ENCODE measurements at regions not wholly inside any gene's neighbourhood (a gene's known extent, or its start where the extent isn't known, plus 50 kb on each side); places are given as distances from the start of the nearest gene placed in this dataset.

DNA sequence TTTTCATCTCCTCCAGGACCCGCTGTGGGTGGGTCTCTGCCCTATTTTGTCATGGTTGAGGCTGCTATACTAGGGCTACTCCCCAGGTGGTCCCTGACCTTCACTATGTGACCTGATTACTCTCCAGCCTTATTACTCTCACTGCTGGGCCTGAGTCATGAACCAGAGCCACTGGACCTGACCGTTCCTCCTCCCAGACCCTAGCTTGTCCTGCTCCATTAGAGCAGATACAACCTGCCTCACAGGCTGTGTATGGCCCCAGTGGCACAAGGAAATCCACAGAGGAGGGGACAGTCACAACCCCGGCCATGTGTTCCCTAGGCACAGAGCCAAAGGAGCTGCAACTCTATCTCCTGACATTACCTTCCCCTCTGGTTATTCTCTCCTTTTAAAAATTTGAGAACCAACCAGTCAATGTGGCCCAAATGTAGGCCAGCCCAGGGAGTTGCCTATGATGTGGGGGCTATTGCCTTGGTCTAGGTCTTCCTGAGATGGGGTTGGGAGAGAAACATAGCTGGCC lies 96.0 kb upstream of the FSTL4 start:
- DNase-seq (ENCODE audit: low read depth): no peak

DNA sequence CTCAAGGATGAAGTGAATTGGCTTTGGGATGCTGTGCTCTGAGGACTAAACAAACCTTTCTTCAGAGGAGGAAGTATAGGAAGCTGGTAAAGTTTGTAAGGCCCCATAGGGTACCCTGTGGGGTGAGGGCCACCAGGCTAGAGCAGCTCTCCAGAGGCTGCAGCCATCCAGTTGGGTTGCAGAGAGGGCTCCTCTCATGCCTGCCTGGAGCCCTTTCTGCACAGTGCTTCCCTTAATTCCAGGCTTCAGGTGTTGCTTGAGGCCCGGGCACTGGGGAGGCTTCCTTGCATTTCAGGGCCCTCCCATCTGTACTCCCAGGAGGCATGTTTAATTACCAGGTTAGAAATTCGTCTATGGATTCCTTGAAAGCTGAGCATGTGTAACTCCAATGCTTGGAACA lies 95.3 kb upstream of the FSTL4 start:
- DNase-seq (ENCODE audit: low read depth): no peak

DNA sequence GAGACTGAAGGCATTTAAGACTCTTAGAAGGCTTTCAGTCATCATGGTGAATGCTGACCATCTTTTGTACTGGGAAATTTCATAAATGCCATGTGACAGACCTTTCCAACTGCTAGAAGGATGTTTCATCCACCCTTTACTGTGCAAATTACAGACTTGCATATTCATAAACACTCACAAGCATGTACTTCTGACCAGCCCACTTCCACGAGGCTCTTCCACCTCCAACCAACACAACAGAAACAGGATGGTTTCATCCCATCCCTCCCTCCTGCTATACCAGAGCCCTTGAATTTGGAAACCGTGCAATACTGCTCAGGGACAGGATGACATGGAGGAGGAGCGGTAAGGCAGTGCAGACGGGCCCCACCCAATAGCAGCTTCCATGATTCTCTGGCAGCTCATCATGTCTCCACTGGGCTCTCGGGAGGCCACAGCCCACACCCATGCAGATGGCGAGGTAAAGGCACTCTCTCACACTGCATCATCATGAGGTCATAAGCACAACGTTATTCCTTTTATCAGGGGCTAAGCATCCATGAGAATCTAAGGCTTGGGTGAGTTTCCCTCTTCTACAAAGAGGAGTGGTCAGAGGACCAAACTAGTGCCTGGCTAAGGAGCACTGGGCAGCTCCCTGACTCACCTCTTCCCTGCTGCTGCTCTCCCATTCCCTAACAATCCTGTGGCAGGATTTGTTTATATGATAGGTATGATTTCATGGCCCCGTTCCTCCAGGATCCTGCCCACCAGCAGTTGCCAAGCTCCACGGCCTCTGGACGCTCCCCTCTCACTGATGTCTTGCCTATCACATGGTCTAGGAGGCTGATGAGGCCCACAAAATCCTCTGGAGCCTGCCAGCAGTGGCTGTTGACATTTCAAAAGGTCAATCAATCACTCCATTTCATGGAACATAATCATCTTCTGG lies 94.4 kb upstream of the FSTL4 start:
- DNase-seq (ENCODE audit: low read depth): no peak

DNA sequence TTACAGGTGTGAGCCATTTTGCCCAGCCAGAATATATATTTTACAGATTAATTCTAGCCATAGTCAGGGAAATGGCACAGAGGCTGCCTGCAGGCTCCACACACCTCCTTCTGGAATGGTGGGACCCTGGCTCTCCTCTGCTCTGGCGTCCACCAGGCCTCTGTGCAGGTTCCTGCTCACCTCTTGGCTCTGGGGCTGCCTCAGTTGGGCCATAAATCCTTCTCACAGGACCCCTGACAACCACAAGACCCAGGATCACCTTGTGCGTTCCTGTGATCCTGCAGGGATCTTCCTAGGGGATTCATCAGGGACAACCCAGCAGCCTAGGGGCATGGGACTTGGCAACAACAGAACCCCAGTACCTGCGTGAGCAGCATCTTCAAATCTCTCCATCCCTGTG lies 93.0 kb upstream of the FSTL4 start:
- no peak for DNase-seq (ENCODE audit: low read depth)

DNA sequence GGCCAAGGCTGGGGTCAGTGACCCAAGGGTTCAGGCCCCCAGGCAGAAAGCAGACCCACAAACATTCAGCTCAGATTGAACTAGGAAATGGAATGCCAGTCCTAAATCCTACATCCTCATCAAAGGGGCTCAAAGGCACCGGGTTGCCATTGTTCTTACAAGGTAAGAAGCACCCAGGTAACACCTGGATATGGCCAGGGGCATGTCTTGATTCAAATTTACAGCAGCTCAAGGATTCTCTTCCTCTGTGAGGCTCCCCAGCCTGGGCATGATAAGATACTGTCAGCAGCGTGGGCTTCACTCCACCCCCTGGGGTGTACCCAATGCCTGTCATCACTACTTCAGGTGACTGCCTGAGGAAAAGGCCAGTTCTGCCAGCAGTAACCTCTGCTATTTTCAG lies 92.1 kb upstream of the FSTL4 start:
- no peak for DNase-seq (ENCODE audit: low read depth)

DNA sequence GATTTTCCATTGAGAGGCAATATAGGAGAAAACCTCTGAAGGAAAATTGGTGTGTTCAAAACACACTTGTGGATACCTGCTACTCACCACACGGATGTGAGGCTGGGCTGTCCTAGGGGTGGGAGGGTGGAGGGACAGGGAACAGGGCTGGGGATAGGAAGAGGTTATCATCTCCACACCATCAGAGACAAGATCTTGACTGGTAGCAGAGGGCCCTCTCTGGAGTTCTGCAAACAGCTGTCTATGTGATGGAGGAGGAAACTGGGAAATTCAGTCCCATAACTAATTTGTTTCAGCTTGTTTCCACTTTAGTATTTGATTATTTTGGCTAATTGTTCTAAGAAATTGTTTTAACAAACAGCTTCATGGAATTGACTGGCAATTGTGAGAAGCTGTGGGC lies 91.6 kb upstream of the FSTL4 start:
- DNase-seq (ENCODE audit: low read depth): no peak

DNA sequence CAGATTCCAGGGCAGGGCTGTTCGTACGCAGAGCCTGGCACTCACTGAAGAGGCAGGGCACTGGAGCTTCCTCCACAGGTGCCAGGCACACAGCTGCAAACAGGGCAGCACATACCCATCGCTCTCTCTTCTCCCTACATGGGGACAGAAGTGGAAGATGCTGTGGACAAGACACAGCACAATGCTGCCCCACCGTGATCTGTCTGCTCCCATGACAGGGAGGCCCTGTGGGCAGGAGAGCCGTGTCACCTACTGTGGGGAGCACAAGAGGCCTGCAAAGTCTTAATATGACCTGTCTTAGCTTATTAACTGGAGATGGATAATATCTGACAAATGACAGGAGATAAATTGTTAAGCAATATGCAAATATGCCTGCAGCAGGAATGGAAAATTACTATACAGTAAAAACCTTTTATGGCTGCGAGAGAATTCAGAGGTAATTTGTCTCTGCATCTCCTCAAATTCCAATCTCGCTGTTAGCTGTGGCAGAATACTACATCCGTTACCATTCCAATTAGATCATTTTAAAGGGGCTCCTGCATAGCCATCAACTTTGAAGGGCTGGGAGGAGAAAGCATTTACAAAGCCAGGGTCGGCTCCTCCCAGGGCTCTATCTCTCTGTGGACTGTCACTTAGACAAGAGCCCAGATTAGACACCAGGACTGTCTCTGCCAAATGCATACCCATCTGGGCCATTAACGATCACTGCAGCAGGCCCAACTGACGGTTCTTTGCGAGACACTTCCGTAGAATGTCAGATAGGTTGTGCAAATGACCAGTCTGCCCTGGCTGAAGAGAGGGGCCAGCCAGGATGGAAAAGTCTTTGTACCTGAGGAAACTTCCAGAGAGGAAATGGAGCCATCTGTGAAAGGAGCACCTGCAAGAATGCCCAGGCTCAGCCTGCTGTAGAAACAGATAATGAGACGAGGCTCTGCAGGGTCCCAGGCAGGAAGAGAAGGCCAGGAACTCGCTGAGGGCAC lies 90.7 kb upstream of the FSTL4 start:
- DNase-seq (ENCODE audit: low read depth): no peak

DNA sequence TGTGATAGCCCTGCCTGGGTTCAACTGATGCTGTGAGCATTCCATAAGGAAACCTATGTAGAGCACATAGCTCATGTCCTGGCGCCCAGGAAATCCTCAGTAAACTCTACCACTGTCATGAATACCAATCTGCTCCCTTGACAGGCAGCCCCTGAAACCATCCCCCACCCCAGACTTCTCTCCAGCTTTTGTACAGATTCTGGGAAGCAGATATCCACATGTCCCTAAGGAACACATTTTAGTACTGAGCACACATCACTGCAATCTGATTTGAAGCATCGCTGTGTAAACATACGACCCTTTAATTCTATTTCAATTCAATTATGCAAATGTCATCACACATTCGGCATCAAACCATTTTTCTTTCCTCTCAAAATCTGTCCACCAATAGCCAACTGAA lies 89.5 kb upstream of the FSTL4 start:
- no peak for DNase-seq (ENCODE audit: low read depth)

DNA sequence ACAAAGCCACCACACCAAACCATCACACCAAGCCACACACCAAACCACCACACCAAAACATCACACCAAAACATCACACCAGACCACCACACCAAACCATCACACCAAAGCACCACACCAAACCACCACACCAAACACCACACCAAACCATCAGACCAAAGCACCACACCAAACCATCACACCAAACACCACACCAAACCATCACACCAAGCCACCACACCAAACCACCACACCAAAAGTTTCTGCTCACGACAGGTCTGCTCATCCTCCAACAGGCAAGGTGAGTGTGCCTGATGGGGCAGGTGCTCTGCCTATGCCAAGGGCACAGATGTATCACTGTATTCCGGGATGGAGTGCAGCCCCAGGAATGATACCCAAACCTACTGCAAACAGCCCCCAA lies 87.9 kb upstream of the FSTL4 start:
- DNase-seq (ENCODE audit: low read depth): no peak

DNA sequence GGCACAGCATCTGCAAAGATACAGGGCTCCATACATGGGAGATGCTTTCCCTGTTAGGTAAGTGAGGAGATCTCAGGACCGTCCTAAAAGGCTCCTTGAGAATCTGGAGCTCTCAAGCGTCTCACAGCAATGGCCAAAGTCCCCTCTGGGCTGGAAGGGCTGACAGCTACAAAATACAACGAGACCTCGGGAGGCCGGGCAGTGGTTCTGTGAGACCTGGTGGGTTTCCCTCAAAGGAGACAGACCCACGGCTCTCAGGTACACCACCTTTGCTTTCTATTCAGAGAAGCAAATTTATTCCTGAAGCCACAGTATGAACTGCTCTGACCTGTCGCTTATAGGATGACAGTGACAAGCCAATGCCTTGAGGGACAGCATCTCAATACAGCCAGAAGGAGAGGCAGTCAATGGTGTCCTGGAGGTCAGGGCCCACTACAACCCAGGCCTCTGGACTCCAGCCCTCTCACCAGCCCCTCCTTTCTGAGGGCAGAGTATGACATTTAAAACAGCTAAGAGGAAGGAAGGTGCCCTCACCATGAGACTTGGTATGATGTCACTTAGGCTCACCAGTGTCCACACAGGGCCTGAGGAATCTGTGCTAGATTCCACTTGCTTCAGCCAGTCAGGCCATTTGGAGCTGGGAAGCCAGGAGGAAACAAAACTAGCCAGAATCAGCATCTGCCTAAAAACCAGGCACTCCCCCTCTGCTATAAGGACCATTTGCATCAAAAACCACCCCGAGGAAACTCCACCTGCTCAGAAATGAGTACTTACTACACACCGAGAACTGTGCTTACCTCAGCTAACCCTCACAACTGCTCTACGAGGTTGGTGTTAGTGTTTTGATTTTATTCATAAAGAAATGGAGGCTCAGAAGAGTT lies 86.5 kb upstream of the FSTL4 start:
- DNase-seq (ENCODE audit: low read depth): no peak

DNA sequence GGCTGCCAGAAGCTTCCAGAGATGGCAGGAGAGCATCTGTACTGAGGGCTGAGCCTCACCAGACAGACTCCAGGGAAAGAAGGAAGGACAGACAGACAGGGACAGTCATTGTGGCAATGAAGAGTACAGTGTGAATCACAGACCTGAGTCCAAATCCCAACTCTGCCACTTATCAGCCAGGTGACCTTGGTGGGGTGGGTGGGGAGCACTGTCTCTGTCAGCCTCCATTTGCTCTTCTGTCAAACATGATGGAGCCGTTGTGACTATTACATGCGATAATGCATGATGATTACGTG lies 85.9 kb upstream of the FSTL4 start:
- no peak for DNase-seq (ENCODE audit: low read depth)

DNA sequence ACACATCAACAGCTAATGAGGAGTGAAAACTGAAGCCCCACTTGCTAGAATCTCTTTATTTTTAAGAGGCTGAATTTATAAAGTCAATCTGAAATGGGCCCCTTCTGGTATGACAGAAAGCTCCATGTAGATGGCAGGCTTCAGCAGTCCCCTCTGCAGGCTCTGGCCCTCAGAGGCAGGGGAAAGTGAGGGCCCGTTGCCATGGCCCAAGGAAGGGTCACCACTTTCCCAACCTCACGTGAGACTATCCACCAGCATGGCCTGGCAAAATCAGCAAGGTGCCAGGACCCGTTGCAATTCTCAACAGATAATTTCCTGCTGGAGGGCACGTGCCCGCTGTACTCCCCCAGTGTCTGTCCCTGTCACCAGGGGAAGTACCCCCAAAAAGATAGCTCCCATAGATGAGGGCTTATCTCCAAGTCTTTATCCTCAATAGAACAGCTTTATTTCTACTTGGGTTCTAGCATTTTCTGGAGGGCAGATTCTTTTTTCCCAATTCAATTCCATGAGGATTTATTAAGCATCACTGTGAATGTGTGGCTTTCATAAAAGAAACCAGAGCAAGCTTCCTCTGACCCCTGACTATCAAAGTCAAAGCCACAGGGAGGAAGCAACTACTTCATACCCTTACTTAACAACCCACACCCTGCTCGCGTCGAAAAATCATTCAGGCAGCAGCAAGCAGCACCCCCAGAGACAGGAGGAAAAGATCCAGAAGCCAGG lies 85.4 kb upstream of the FSTL4 start:
- no peak for DNase-seq (ENCODE audit: low read depth)

DNA sequence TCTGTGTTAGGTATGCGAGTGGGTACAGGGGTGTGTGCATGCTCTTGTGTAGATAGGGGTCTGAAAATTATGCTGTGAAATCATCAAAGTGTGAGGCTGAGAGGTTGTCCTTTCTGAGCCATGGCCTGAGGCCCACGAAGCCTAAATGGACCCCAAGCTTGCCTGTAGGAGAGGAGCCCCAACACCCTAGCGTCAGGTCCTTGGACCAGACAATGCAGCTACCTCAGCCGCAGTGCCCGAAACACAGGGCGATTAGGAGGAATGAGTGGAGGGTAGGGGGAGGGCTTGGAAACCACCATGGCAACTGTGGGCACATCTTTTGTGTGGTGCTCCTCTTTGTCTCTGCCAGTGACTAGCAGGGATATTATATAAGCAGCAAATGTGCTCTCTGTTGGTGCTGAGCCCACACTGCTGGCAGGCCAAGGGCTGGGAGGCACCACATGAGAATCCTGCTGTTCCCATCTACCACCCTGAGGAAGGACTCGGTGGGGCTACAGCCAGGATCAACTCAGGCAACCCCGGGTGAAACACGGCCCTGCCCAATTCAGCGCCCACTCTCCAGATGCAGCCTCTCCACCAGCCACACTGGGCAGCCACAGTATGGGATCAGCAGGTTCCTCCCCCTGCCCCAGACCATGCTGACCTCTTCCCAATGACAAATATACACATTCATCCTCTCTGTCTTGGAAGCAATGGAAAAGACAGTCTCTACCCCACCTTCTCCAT lies 84.6 kb upstream of the FSTL4 start:
- DNase-seq (ENCODE audit: low read depth): no peak

DNA sequence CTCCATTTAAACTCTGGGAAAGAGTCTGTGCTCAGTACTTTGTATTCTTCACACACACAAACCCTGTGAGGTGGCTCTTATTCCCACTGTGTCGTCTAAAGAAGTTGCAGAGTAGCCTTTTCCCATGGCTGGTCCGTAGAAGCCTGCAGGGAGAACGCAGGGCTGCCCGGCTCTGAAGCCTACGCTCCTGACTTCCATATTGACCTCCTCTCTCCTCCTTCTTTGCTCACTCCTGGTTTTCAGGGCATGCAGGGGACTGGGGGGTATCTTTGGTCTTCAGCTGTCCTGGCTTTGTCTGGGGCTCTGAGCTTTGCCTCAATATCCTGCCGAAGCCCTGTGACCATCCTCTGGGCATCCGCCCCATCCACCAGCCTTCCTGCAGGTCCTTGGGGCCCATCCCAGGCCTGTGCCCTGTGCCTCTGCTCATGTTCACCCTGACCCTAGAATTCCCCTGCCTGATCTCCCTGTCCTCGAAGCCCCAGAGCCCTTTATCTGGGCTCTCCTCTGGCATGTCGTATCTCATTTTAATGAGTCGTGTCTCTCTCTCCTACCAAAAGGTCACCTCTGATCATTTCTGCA lies 83.8 kb upstream of the FSTL4 start:
- no peak for DNase-seq (ENCODE audit: low read depth)

DNA sequence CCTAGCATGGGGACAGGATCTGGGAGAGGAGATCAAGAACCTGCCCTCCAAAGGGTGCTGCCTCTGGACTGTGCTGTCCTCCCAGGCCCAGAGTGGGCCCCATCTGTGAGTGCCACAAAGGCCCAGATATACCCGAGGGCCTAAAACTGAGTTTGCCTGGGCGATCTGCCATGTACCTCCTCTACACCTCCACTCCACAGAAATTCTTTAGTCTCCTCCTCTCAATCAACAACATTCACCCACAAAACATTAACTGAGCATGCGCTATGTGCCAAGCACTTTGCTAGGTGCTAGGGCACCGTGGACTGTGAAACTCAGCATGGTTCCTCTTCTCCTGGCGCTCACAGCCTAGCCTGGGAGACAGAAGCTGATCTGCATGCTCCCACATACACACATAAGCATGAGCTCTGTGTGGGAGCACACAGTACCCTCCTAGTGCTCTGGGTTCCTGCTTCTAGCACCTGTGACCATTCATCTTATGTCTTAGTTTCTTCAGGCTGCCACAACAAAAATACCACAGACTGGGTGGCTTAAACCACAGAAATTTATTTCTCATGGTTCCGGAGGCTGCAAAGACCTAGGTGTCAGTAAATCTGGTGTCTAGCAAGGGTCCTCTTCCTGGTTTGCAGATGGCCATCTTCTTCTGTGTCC lies 82.0 kb upstream of the FSTL4 start:
- DNase-seq (ENCODE audit: low read depth): no peak

DNA sequence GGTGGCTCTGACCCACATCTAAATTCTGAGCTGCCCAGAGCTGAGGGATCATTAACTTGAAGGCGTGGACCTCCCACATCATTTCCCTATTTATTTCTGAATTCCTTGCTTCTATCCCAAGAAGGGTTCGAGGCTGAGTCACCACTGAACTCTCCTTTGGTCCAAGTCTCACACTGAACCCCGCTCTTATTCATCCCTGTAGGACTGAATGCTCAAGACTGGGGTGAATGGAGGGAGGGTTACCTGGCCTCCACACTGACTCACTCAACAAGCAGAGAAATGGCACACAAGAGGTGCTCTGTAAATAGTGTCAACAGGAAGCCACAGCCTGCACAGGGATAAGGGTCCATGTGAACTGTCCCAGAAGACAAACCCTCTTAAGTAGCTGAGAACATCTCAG lies 79.1 kb upstream of the FSTL4 start:
- DNase-seq (ENCODE audit: low read depth): no peak

DNA sequence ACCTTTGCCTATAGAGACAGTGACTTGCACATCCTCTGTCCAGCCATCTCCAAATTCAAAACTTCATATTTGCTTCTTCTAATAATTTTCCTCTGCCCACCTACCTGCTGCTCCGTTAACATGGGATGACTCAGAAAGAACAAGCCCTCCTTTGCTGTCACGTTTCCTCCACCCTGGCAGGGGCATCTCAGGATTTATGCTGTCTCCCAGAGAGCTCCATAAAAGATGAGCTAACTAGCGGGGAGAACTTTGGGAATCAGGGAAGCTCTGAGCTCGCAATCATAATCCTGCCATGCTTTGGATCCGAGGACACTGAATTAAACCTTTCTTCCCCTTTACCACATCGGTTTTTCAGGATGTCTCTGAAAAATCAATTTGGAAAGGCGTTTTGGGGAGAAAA lies 78.4 kb upstream of the FSTL4 start:
- DNase-seq (ENCODE audit: low read depth): no peak

DNA sequence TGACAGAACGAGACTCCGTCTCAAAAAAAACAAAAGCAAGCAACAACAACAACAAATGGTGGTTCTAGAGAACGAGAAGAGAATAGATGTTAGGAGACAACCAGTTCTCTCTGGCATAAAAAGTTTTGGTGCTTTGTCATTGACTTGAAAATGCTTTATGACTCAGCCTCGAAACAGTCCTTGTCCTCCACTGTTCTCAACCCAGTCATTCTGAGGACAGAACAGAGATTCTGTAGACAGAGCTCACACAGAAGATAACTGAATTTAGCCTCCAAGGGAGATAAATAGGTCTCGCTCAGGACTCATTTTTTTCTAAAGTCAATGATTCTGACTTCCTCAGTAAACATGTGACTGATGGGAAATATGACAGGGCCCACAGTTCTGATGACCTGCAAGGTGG lies 76.0 kb upstream of the FSTL4 start:
- no peak for DNase-seq (ENCODE audit: low read depth)

DNA sequence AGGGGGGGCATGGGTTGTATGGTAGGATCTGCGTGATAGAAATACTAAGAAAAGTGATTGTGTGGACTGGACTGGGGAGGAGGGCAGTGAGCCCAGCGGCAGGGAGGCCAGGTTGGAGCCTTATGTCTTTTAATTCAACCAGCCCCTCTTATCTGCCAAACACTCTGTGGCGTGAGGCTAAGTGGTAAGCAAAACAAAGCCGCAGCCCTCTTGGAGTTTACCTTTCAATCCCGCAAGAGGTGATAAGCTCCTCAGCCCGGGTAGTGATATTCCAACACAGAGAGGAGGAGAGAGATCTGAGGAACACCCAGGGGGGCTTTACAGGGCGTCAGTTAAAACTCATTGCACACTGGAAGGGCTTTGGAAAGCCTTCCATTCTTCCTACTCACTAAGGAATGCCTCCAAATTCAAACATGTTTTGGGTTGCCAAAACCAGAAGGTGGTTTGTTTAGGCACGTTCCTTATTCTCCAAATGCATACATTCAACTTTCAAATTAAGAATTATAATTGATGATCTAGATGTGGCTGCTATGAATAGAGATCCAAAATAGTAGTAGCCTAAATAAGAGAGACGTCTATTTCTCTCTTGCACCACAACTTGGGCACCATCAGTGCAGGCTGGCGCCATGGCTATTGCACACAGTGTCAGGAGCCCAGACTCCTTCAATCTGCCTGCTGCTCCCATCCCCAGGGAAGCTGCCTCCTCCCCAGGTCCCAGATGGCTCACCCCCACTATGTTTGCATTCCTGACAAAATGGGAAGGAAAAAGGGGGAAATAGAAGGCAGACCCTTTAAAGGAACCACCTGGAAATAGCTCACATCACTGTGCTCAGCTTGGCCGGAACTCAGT lies 75.1 kb upstream of the FSTL4 start:
- DNase-seq (ENCODE audit: low read depth): no peak
